ENCODE measurements at regions not wholly inside any gene's neighbourhood (a gene's known extent, or its start where the extent isn't known, plus 50 kb on each side); places are given as distances from the start of the nearest gene placed in this dataset.

DNA sequence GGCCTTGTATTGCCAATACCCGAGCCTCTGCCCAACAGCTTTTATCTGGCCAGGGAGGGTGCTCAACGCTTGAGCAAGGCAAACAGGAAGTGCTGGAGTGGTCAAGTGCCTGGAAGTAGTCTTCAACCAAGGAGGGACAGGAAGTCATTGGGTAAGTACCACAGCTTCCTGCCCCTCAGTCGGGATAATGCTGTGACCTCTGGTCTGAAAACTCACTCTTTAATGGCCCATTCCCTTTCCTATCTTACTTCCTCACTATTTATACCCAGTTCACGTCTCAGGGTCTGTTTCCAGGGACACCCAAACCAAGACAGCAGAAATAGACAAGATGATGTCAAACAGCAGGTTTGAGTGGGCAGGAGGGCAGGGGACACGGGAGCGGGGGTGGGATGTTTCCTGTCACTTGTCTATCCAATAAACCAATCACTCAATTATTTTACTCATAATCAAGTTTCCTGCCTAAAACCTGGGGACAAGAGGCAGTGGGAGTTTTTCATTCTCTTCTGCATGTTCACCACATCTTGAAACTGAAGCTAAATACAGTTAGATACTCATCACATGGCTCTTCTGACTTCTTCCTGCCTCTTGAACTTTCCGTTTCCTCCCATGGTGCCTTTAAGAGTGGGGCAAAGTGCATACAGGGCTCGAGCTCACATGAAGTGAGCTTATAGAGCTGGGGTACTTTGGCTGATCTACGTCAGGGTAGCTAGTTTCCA lies 68.9 kb upstream of the CAB39 start:
- no peaks in the 10 kb centered on the region for H3F3A ChIP-seq (ENCODE audit: insufficient read depth, low read length)
- H3K9me3 ChIP-seq (replicated peaks; ENCODE audit: insufficient read depth, low read length): no peaks in the 10 kb centered on the region
- no peak overlapping the region for H3K9ac ChIP-seq (ENCODE audit: low read length)
- peak overlapping the region; percentile 10; the same call in 1 of the 2 replicates for H3K27ac ChIP-seq (ENCODE audit: low read length)
- H3K27me3 ChIP-seq (replicated peaks; ENCODE audit: insufficient read depth, low read length): no peaks in the 10 kb centered on the region
- H3K36me3 ChIP-seq (replicated peaks; ENCODE audit: insufficient read depth, low read length): no peaks in the 10 kb centered on the region
- no peak overlapping the region for H3K4me3 ChIP-seq (ENCODE audit: low read length)
- H4K20me1 ChIP-seq (ENCODE audit: insufficient read depth, low read length): no peaks in the 10 kb centered on the region
- 0 out of 2 replicates have a peak overlapping the region, but pooled peaks have one; percentile 0 for H3K4me2 ChIP-seq (ENCODE audit: low read depth, low read length)
- H2AFZ ChIP-seq (ENCODE audit: low read length): peak overlapping the region; percentile 31
- H3K4me1 ChIP-seq (ENCODE audit: low read length): peaks cover 9% of the 10 kb centered on the region
- no peaks in the 10 kb centered on the region for H3K9me2 ChIP-seq (replicated peaks; ENCODE audit: insufficient read depth, low read length)
- TF ChIP-seq CTCF (IDR thresholded peaks at IDR 0.05; ENCODE audit: low read length) (no peak), EZH2phosphoT487 (IDR thresholded peaks at IDR 0.05; ENCODE audit: low read length) (no peak), EZH2 (optimal IDR thresholded peaks at IDR 0.05; ENCODE audit: low read depth, low read length) (no peak)
- peak; percentile 20 for DNase-seq
- no peaks in the 10 kb centered on the region for H3K79me2 ChIP-seq (ENCODE audit: low read length)

DNA sequence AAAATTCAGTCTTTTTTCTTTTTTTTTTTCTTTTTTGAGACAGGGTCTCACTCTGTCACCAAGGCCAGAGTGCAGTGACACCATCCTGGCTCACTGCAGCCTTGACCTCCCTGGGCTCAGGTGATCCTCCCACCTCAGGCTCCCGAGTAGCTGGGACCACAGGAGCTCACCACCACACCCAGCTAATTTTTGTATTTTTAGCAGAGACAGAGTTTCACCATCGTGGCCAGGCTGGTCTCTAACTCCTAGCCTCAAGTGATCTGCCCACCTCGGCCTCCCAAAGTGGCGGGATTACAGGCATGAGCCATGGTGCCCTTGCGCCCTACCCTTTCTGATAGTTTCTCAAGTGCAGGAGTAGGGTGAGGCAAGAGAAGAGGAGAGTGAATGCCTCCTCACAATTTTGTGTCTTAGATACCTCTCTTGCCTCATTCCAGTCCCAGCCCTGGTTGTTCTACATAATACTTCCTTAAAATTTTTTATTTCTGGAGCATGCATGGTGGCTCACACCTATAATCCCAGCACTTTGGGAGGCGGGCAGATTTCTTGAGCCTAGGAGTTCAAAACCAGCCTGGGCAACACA lies 68.2 kb upstream of the CAB39 start:
- peak overlapping the region; percentile 31 for H2AFZ ChIP-seq (ENCODE audit: low read length)

GRCh38 chr2:230648356-230648755 lies 64.3 kb upstream of the CAB39 start:
- no peaks in the 10 kb centered on the region for H3K9me2 ChIP-seq (replicated peaks; ENCODE audit: insufficient read depth, low read length)
- no peaks in the 10 kb centered on the region for H3K27me3 ChIP-seq (replicated peaks; ENCODE audit: insufficient read depth, low read length)
- no peaks in the 10 kb centered on the region for H3K36me3 ChIP-seq (replicated peaks; ENCODE audit: insufficient read depth, low read length)
- peaks cover 9% of the 10 kb centered on the region for H3K4me1 ChIP-seq (ENCODE audit: low read length)
- no peaks in the 10 kb centered on the region for H3K9me3 ChIP-seq (replicated peaks; ENCODE audit: insufficient read depth, low read length)
- H3F3A ChIP-seq (ENCODE audit: insufficient read depth, low read length): no peaks in the 10 kb centered on the region
- no peak overlapping the region for H3K27ac ChIP-seq (ENCODE audit: low read length)
- TF ChIP-seq EZH2phosphoT487 (IDR thresholded peaks at IDR 0.05; ENCODE audit: low read length): no peak
- no peaks in the 10 kb centered on the region for H3K79me2 ChIP-seq (ENCODE audit: low read length)
- H3K9ac ChIP-seq (ENCODE audit: low read length): no peak overlapping the region
- H3K4me2 ChIP-seq (ENCODE audit: low read depth, low read length): no peak overlapping the region
- DNase-seq: no peak
- H4K20me1 ChIP-seq (ENCODE audit: insufficient read depth, low read length): no peaks in the 10 kb centered on the region
- no peak overlapping the region for H2AFZ ChIP-seq (ENCODE audit: low read length)
- no peak overlapping the region for H3K4me3 ChIP-seq (ENCODE audit: low read length)

More for the DNA sequence above, 68.2 kb upstream of the CAB39 start:
- H3F3A ChIP-seq (ENCODE audit: insufficient read depth, low read length): no peaks in the 10 kb centered on the region
- H3K27ac ChIP-seq (ENCODE audit: low read length): no peak overlapping the region
- no peaks in the 10 kb centered on the region for H4K20me1 ChIP-seq (ENCODE audit: insufficient read depth, low read length)
- no peaks in the 10 kb centered on the region for H3K9me3 ChIP-seq (replicated peaks; ENCODE audit: insufficient read depth, low read length)
- TF ChIP-seq EZH2 (optimal IDR thresholded peaks at IDR 0.05; ENCODE audit: low read depth, low read length) (no peak), EZH2phosphoT487 (IDR thresholded peaks at IDR 0.05; ENCODE audit: low read length) (no peak), CTCF (IDR thresholded peaks at IDR 0.05; ENCODE audit: low read length) (no peak)
- no peak for DNase-seq
- no peaks in the 10 kb centered on the region for H3K79me2 ChIP-seq (ENCODE audit: low read length)
- H3K9me2 ChIP-seq (replicated peaks; ENCODE audit: insufficient read depth, low read length): no peaks in the 10 kb centered on the region
- no peak overlapping the region for H3K4me3 ChIP-seq (ENCODE audit: low read length)
- no peaks in the 10 kb centered on the region for H3K27me3 ChIP-seq (replicated peaks; ENCODE audit: insufficient read depth, low read length)
- 0 out of 2 replicates have a peak overlapping the region, but pooled peaks have one; percentile 0 for H3K4me2 ChIP-seq (ENCODE audit: low read depth, low read length)
- H3K4me1 ChIP-seq (ENCODE audit: low read length): peaks cover 9% of the 10 kb centered on the region
- H3K36me3 ChIP-seq (replicated peaks; ENCODE audit: insufficient read depth, low read length): no peaks in the 10 kb centered on the region
- H3K9ac ChIP-seq (ENCODE audit: low read length): no peak overlapping the region

Data from MM.1S (cell line).